ENCODE measurements at regions not wholly inside any gene's neighbourhood (a gene's known extent, or its start where the extent isn't known, plus 50 kb on each side); places are given as distances from the start of the nearest gene placed in this dataset.

GRCh38 chr7:1351881-1352625 is 107.2 kb downstream of the MICALL2 start:
- TF ChIP-seq CTCF (IDR thresholded peaks at IDR 0.05) (no peak), POLR2A (IDR thresholded peaks at IDR 0.05) (no peak)

All from heart left ventricle (tissue), 13 donors.